GM18507 (cell line): ENCODE measurements at regions not wholly inside any gene's neighbourhood (a gene's known extent, or its start where the extent isn't known, plus 50 kb on each side); places are given as distances from the start of the nearest gene placed in this dataset.

Source experiments
- DNase-seq: peaks from one replicate; pipeline ENCODE4 v3.0.0; 2011; ENCODE audit warnings: low read depth; ENCODE audit not compliant: insufficient read length; ENCODE audit errors: extremely low spot score
- FAIRE-seq: peaks from 2 replicates; lab custom pipeline; 2011; peaks lifted over from hg19 to GRCh38; lab: Jason Lieb, UNC

DNA sequence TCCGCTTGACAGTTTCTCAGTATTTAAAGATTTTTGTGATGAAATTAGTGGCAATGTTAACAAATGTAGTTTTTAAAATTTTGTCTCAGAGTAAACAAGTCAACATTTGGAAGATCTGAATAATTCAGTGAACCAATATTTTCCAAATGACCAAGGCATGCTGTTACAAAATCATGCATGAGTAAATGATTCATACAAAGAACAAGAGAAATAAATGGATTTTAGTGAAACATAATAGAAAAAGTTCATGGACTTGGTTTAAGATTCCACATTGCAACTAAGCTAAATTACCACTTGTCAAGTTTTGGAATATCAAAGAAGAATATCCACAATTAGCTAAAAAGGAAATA lies 125.7 kb upstream of the SNX19 start:
- FAIRE-seq (no peak), DNase-seq (no peak)

DNA sequence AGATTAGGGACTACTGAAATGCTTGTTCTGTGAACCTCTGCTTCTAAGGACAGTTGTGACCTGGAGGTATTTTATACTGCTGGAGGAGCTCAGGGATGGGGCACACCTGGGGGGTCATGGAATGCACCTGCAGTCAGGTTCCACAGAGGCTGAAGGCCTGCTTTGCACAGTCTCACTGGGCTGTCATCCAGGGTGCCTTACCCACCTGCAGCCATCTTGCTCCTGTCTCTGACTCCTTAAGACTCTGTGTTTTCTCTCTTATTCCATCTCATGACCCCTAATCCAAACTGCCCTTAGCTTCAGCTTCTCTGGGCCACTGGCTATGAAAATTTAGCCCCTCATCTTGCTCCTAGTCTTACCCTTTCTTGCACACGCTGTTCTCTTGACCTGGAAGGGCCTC lies 127.0 kb upstream of the SNX19 start:
- DNase-seq, result no peak
- no peak for FAIRE-seq

DNA sequence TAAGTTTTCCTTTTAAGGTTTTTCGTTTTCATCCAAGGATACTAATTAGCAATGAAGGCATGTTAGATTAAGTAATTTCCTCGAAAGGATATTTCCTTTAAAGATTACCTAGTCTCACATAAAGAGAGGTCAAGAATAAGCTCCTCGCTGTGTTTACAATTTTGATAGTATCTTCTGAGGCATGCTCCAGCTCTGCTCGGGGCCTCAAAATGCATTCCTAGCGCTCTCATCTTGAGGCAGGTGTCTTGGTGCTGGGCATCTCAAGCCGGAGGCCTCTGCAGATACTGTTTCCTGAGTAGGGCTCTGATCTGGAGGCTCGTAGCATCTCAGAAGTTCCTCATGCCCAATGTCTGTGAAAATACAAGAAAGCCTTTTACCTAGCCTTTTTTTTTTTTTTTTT lies 128.6 kb upstream of the SNX19 start:
- no peak for FAIRE-seq

DNA sequence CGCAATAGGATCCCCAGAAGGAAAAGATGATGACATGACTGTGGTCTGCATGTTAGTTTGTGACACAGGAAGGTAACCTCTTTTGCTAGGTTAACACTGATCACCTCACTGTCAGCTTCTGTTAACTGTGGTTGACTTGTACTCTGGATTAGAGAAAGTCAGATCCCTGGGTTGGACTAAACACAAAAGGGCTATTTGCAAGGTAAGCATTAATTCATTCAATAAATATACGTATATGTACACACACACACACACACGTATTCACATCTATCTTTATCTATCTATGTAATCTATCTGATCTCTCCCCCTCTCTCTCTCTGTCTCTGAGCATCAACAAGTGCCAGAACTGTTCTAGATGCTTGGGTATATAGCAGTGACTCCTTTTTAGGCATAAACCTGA lies 136.1 kb upstream of the SNX19 start:
- DNase-seq (no peak), FAIRE-seq (no peak)

More for the DNA sequence above, 128.6 kb upstream of the SNX19 start:
- DNase-seq, result no peak

DNA sequence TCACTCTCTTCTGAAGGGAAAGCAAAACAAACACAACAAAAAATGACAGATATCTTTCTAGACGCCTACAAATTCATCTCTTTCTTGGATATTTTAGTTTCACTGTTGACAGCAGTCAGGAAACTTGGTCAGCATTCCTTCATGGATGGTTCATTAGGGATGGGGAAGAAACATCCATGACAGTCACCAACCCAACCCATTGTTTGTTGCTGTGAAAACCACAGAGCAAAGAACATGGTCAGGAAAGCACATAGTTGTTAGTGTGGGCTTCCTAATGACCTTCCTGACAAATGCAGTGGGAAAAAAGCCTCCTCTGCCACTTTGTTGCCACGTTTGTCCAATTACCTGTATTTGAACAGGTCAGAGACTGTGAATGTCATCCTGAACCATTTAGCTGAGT lies 139.8 kb upstream of the SNX19 start:
- no peak for DNase-seq
- no peak for FAIRE-seq

DNA sequence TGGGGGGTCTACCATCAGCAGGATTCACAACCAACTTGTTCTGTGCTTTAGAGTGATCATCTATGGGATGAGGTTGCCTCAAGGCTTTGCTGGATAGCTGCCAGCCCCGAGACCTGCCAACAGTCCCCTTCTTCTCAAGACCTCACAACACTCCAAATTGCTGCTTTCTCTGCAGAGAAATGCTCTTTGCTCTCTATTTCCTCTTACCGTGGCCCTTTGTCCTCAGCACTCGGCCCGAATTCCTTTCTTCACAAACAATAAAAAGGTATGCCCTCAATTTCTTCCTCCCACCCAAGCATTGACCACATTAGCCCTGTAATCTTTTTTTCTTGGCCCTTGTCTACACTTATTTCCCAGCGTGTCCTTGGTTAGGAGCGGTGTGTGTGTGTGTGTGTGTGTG lies 147.4 kb upstream of the SNX19 start:
- no peak for FAIRE-seq
- DNase-seq, result no peak

DNA sequence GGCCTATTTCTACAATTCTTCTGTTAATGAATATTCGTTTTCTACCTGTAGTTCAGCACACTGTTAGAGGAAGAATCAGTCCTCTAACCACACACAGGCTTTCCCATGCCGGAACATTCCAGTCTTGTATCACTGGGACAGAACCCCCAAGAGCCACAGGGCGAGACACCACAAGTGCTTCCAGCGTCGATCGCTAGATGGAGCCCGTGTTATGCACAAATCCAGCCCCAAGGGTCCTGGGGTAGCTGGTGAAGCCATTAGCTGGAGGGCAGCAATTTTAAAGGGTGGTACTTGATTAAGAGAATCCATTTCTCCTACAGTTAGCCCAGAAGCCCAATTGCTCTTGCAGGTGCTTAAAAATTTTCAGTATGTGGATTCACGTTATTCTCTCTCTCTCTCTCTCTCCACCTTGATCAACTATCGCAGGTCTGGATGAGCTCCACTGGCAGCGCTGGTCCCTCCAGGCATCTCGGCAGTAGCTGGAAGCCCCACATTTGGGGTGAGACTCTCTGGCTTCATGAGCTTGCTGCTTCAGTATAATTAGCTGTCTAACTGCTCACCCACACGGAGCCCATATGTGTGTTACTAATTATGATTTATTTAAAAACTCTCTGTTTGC lies 148.2 kb upstream of the SNX19 start:
- FAIRE-seq (peak; percentile 82), DNase-seq (peak; percentile 35)

DNA sequence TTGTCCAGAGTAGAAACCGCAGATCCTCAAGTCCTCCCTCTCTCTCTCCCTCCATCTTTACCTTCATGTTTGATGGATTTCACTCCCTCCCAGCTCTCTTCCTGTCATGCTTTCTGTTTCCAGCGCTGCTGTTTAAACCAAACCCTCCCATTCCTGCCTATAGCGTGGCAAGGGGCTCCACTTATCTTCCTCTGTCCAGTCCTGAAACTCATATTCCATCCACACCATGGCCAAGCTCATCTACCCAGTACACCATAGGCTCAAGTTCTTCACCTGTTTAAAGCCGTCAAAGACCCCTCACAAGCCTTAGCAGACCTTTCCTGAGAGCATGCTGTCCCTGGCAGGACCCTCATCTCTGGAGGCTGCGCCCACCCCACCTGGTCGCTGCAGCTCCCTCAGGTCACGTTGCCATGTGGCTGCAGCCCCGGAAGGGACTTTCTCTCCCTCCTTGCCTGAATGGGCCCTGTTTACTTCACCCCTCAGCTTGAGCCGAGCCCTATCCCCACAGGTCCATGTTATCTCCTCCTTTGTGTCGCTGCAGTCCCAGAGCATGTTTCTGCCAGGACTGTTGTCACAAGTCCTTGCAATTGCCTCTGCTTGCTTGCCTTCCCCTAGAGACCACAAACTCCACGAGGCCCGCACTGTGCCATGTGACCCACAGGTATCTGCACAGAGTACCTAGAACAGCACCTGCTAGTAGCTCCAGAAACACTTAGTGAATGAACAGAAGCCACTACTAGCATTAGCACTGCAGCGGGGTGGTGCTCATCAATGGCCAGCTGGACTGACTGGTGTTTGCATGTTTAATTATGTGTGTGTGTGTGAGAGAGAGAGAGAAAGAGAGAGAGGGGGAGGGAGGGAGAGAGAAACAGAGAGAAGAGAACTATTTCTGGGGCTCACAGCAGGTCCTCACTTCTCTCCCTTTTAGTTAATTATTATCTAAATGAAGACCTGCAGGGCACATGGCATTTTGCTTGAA lies 149.4 kb upstream of the SNX19 start:
- no peak for DNase-seq
- FAIRE-seq, result no peak

DNA sequence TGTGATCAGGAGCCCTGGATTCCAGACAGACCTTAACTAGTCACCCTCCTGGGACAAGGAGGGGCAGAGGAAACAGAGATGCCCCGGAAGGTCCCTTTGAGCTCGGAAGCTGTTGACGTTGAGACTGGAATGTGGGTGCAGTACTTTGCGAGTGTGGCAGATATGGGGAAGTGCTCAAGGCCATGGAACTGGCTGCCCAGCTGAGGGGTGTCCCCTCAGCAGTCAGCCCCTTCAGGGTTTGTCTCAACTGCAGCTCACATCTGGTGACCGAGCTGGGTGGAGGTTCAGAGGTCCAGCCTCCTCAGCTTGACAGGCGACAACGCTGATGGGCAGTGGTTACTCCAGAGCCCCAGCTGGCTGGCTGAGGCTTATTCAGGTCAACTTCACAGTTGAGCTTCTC lies 150.3 kb upstream of the SNX19 start:
- FAIRE-seq, result no peak
- no peak for DNase-seq

DNA sequence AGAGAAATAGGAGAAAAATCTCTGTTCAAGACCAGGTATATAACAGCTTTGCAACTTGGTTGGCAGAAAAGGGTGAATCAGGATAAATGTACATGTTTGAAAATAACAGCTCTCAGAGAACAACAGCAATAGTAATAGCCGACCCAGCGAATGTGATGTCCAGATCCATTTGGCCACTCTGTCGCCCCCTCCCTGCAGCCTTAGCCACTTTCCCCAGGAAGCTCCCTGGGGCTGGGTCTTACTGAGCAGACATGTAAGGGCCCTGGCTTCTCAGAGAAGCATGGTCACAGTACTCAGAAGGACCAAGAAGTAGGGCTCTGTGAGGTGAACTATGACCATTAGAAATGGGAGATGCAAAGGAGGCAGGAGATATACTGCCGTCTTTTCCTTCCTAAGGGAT lies 154.1 kb upstream of the SNX19 start:
- FAIRE-seq, result no peak
- no peak for DNase-seq

DNA sequence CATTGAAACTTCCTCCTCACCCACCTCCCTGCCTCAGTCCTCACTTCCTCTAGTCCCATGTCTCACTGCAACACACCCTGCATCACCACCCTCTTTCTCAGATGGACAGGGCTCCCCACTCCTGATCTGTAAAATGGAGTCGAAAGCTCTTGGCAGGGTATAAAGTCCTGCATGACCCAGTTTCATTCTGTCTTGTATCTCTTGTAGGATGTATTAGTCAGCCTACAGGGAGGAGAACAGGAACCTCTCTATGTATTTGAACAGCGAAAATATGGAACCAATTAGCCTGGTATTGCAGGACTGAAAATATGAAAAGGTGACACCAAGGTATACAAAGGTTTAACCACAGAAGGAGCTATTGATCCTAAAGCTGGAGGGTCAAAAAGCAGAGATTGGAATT lies 156.9 kb upstream of the SNX19 start:
- no peak for DNase-seq
- FAIRE-seq, result no peak

DNA sequence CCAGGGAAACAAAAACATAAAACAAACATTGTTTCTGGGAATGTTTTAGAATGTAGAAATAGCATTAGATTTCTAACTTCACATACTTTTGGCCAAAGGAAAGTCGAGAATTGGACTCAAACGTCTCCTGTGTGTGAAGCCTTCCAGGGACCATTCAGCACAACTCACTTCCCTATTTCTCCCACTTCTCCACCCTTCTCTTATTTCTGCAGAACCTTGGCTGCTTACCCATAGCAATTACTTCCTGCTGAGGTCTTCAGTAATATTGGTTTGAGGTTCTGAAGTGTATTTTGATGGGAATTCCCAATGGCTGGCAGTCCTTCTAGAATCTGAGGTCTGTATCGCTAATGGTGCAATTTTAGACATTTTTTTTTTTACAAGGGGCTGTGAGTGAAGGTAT lies 158.3 kb upstream of the SNX19 start:
- DNase-seq (no peak), FAIRE-seq (no peak)

DNA sequence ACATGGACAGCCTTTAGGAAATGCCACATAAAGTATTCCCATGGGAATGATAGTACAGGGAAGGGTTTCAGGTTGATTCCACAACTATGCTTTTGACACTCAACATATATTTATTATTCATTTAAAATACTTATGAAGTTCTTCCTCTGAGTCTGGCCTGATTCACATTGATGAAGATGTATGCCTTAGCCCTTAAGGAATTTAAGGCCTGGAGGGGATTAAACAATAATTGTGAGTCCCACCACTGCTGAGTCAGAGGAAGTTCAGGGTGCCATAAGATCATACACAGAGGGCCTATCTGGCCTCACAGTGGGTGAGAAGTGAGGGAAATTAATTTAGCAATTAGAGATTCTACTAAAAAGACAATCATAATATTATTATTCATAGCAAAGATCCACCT lies 161.1 kb upstream of the SNX19 start:
- DNase-seq, result no peak
- FAIRE-seq, result no peak

DNA sequence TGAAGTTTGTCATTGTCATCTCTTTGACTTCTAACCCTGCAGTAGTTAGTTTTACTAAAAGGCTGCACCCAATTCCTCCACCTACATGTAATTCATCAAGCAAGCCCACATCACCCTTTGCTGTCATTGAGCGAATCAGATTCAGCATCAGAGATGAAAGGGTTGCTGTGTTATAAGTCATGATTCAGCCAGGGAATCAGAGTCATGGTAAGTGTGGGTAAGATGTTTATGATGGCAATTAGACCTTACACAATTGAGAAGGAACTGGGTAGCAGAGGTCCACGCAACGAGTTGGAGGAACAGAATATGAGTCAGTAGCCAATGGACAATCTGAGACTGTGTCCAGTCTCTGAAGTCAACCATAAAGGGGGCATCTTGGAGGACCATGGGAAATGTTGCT lies 162.8 kb upstream of the SNX19 start:
- no peak for FAIRE-seq
- DNase-seq, result no peak

DNA sequence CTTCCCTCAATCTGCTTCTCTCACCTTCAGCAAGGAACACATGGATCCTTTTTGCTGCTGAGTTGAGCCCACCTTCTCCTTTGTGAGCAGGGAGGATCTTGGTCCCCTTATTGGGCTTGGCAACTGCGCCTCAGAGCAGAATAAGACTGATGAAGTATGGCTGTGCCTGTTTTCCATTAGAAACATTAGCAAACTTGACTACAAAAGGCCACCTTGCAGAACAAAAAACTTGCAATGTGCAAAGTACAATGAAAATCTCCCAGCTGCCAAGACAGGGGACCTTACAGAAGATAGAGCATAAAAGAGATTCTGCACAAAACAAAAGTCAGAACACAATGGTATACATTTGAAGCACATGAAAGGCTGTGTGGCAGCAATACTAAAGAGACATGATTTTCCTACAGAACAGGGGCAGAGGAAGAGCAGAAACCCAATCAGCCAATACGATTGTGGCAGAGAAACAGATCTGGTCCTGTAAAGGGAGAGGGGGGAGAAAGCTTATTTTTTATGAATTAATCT lies 173.5 kb upstream of the SNX19 start:
- no peak for FAIRE-seq
- no peak for DNase-seq

DNA sequence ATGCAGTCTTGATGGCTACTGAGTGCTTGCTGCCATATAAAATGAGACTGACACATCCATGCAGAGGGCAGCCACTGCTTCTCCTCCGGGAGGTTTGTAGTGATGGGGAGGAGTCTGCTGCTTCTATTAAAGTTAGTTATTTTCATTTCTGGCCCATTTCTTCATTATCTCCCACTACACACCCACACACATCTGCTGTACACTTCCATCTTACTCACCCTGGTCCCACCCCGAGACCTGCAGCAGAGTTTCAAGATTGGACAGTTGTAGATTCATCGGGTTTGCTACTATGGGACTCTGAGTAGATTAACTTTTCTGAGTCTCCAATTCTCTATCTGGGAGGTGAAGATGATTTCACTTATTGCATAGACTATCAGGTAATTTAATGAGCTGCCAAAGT lies 176.2 kb upstream of the SNX19 start:
- no peak for DNase-seq
- no peak for FAIRE-seq

DNA sequence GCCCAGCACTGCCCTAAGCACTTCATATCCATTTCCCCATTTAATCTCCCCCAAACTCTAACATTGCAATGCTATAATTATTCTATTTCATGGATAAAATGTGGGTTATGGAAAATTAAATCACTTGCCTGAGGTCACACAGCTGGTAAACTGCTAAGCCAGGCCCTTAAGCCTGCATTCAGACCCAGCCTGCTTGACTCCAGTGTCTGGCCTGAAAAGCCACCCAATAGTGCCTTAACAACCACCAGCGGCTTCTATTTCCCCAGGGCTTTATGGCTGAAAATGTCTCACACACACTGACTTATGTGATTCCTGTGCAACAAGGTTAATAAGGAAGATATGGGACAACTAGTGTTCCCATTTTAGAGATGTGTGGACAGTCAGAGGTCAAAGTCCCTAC lies 178.5 kb upstream of the SNX19 start:
- no peak for FAIRE-seq

DNA sequence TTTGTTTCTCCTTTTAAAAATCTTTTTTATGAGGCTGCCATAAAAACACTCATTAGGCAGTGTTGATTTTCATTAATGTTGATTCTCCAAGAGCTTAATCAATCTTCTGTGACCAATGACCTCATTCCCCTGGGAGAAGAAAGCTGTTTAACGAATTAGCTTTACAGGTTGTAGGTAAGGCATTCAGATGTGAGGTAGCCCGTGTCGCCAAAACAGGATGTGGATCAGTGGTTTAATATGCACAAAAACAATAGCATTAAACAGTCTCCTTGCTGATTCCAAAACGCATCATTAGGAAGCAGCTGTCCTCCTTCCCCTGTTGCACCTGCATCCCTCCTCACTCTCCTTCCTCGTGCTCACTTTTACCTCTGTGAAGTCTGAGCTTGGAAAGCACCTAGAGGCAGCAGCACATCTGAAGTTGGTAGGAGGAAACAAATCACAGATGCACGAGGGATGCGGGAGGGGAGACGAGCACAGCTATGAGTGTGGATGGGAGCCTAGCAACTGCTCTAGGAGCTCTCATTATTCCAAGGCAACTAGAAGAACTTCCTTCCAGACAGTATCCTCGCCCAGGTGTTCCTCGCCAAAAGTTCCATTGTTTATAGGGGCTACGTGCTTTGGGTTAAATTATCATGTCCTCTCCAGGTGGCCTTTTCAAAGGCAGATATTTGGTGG lies 179.4 kb upstream of the SNX19 start:
- no peak for DNase-seq

More for the DNA sequence above, 178.5 kb upstream of the SNX19 start:
- DNase-seq, result no peak

DNA sequence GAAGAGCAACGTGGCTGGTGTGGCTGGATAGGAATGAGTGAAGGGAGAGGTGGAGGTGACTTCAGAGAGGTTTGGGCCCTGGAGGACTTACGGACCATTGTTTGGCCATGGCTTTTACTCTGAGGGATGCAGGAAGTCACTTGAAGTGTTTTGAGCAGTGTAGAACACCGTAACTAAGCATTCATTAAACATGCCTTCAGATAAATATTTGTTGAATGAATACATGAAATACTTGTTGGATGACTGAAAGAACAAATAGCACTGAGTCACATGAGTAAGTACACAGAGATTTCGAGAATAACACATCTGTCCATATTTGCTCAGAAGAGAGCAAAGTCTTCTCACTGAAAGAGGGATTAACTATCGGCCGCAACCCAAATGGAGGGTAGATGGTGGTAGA lies 182.7 kb upstream of the SNX19 start:
- FAIRE-seq (no peak), DNase-seq (no peak)

More for the DNA sequence above, 179.4 kb upstream of the SNX19 start:
- FAIRE-seq, result no peak

DNA sequence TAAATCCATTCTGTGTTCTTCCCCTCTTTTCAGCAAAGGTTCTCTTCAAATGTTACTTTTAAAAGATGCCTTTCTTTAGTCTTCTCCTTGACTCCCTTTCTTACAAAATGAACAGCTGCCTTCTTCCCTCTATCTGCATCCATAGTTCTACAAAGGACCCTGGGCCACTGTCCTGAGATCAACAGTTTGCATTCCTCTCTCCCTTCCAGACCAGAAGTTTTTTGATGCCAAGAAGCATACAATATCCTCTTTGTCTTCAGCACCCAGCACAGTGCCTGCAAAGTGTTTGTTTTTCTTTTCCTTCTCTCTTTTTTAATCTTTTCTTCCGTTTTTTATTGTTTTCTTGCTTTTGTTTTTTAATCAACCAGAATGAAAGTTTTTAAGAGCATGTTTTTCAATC lies 183.5 kb upstream of the SNX19 start:
- FAIRE-seq (no peak), DNase-seq (no peak)
